ENCODE measurements at regions not wholly inside any gene's neighbourhood (a gene's known extent, or its start where the extent isn't known, plus 50 kb on each side); places are given as distances from the start of the nearest gene placed in this dataset.

GRCh38 chr3:148457886-148458285, 239.8 kb upstream of the AGTR1 start:
- TF ChIP-seq TEAD4 (IDR thresholded peaks at IDR 0.05), result no peak
- TF ChIP-seq CEBPB (IDR thresholded peaks at IDR 0.05), result no peak
- TF ChIP-seq REST (IDR thresholded peaks at IDR 0.05; ENCODE audit: low read depth), result no peak
- no peak for TF ChIP-seq MAX (IDR thresholded peaks at IDR 0.05)
- TF ChIP-seq YY1 (IDR thresholded peaks at IDR 0.05; ENCODE audit: low read depth), result no peak
- TF ChIP-seq FOXM1 (IDR thresholded peaks at IDR 0.05; ENCODE audit: borderline replicate concordance, low read depth), result no peak
- TF ChIP-seq EP300 (IDR thresholded peaks at IDR 0.05; ENCODE audit: borderline replicate concordance), result no peak
- TF ChIP-seq TCF12 (IDR thresholded peaks at IDR 0.05; ENCODE audit: low read depth), result no peak
- no peak for TF ChIP-seq NFIC (IDR thresholded peaks at IDR 0.05)
- TF ChIP-seq EGR1 (IDR thresholded peaks at IDR 0.05), result no peak
- no peak for TF ChIP-seq TAF1 (IDR thresholded peaks at IDR 0.05; ENCODE audit: low read depth)
- no peak for TF ChIP-seq RAD21 (IDR thresholded peaks at IDR 0.05; ENCODE audit: low read depth)
- TF ChIP-seq ZBTB7A (IDR thresholded peaks at IDR 0.05; ENCODE audit: low read depth), result no peak
- TF ChIP-seq USF1 (IDR thresholded peaks at IDR 0.05), result no peak
- no peak for TF ChIP-seq CREB1 (IDR thresholded peaks at IDR 0.05; ENCODE audit: low read depth)

GRCh38 chr3:148459931-148460513, 237.7 kb upstream of the AGTR1 start:
- TF ChIP-seq RAD21 (IDR thresholded peaks at IDR 0.05; ENCODE audit: low read depth), result peak; percentile 65
- TF ChIP-seq NFIC (IDR thresholded peaks at IDR 0.05), result no peak
- no peak for TF ChIP-seq YY1 (IDR thresholded peaks at IDR 0.05; ENCODE audit: low read depth)
- TF ChIP-seq CREB1 (IDR thresholded peaks at IDR 0.05; ENCODE audit: low read depth), result no peak

GRCh38 chr3:148460686-148461085, 237.0 kb upstream of the AGTR1 start:
- no peak for TF ChIP-seq MAX (IDR thresholded peaks at IDR 0.05)
- no peak for TF ChIP-seq ZBTB7A (IDR thresholded peaks at IDR 0.05; ENCODE audit: low read depth)
- no peak for TF ChIP-seq NFIC (IDR thresholded peaks at IDR 0.05)
- no peak for TF ChIP-seq REST (IDR thresholded peaks at IDR 0.05; ENCODE audit: low read depth)
- no peak for TF ChIP-seq TAF1 (IDR thresholded peaks at IDR 0.05; ENCODE audit: low read depth)
- TF ChIP-seq FOXM1 (IDR thresholded peaks at IDR 0.05; ENCODE audit: borderline replicate concordance, low read depth), result no peak
- no peak for TF ChIP-seq TEAD4 (IDR thresholded peaks at IDR 0.05)

GRCh38 chr3:148464246-148464645, 233.5 kb upstream of the AGTR1 start:
- no peak for TF ChIP-seq CEBPB (IDR thresholded peaks at IDR 0.05)
- no peak for TF ChIP-seq NFIC (IDR thresholded peaks at IDR 0.05)
- no peak for TF ChIP-seq CREB1 (IDR thresholded peaks at IDR 0.05; ENCODE audit: low read depth)
- no peak for TF ChIP-seq RAD21 (IDR thresholded peaks at IDR 0.05; ENCODE audit: low read depth)
- no peak for TF ChIP-seq MAX (IDR thresholded peaks at IDR 0.05)
- TF ChIP-seq TCF12 (IDR thresholded peaks at IDR 0.05; ENCODE audit: low read depth), result no peak
- no peak for TF ChIP-seq TAF1 (IDR thresholded peaks at IDR 0.05; ENCODE audit: low read depth)
- TF ChIP-seq USF1 (IDR thresholded peaks at IDR 0.05), result no peak
- TF ChIP-seq FOXM1 (IDR thresholded peaks at IDR 0.05; ENCODE audit: borderline replicate concordance, low read depth), result no peak
- no peak for TF ChIP-seq EP300 (IDR thresholded peaks at IDR 0.05; ENCODE audit: borderline replicate concordance)
- TF ChIP-seq ZBTB7A (IDR thresholded peaks at IDR 0.05; ENCODE audit: low read depth), result no peak
- TF ChIP-seq EGR1 (IDR thresholded peaks at IDR 0.05), result no peak
- no peak for TF ChIP-seq YY1 (IDR thresholded peaks at IDR 0.05; ENCODE audit: low read depth)
- TF ChIP-seq TEAD4 (IDR thresholded peaks at IDR 0.05), result no peak
- TF ChIP-seq REST (IDR thresholded peaks at IDR 0.05; ENCODE audit: low read depth), result no peak
